ENCODE measurements at regions not wholly inside any gene's neighbourhood (a gene's known extent, or its start where the extent isn't known, plus 50 kb on each side); places are given as distances from the start of the nearest gene placed in this dataset.

GRCh38 chr11:93267383-93267782 lies 63.2 kb upstream of the DEUP1 start:
- no peaks in the 10 kb centered on the region for H3K9me2 ChIP-seq (ENCODE audit: insufficient read depth)
- peaks cover 14% of the 10 kb centered on the region; the same call in 1 of the 2 replicates for H3K27me3 ChIP-seq (ENCODE audit: insufficient read depth, low read depth)
- no peaks in the 10 kb centered on the region for H3F3A ChIP-seq (ENCODE audit: insufficient read depth, low read depth)
- no peaks in the 10 kb centered on the region for H3K4me1 ChIP-seq (replicated peaks; ENCODE audit: insufficient read depth)
- H4K20me1 ChIP-seq (ENCODE audit: insufficient read depth): no peaks in the 10 kb centered on the region
- intact Hi-C loops (cut with micrococcal nuclease; ENCODE audit: unreplicated experiment): no loop called here
- CTCF ChIA-PET: no interaction called here
- H3K79me2 ChIP-seq (ENCODE audit: low read depth): no peaks in the 10 kb centered on the region
- POLR2A ChIA-PET (ENCODE audit: unreplicated experiment): no interaction called here
- H3K36me3 ChIP-seq (ENCODE audit: low read depth): no peaks in the 10 kb centered on the region
- peaks cover 12% of the 10 kb centered on the region; the same call in 1 of the 2 replicates for H3K9me3 ChIP-seq (ENCODE audit: insufficient read depth, low read depth)
- no peak overlapping the region for H3K4me2 ChIP-seq
- TF ChIP-seq EZH2 (IDR thresholded peaks at IDR 0.05; ENCODE audit: low read depth): no peak
- TF ChIP-seq CTCF (conservative IDR thresholded peaks at IDR 0.05): no peak
- DNase-seq: no peak
- BruUV-seq (replicated peaks): no TSS peak
- no peak overlapping the region for H3K4me3 ChIP-seq
- H2AFZ ChIP-seq: no peak overlapping the region
- H3K27ac ChIP-seq: no peak overlapping the region

GRCh38 chr11:93268287-93269040 lies 62.1 kb upstream of the DEUP1 start:
- Histone ChIP-seq H3K9me2 (ENCODE audit: insufficient read depth) (no peaks in the 10 kb centered on the region), H3F3A (ENCODE audit: insufficient read depth, low read depth) (no peaks in the 10 kb centered on the region), H3K79me2 (ENCODE audit: low read depth) (no peaks in the 10 kb centered on the region), H3K27me3 (ENCODE audit: insufficient read depth, low read depth) (peaks cover 12% of the 10 kb centered on the region; the same call in 1 of the 2 replicates), H4K20me1 (ENCODE audit: insufficient read depth) (no peaks in the 10 kb centered on the region), H2AFZ (peak overlapping the region; percentile 57; the same call in 1 of the 2 replicates), H3K4me3 (no peak overlapping the region), H3K4me2 (no peak overlapping the region), H3K27ac (no peak overlapping the region), H3K36me3 (ENCODE audit: low read depth) (no peaks in the 10 kb centered on the region), H3K9me3 (ENCODE audit: insufficient read depth, low read depth) (peaks cover 12% of the 10 kb centered on the region; the same call in 1 of the 2 replicates), H3K4me1 (replicated peaks; ENCODE audit: insufficient read depth) (no peaks in the 10 kb centered on the region)
- POLR2A ChIA-PET (ENCODE audit: unreplicated experiment): no interaction called here
- CTCF ChIA-PET: no interaction called here
- TF ChIP-seq EZH2 (IDR thresholded peaks at IDR 0.05; ENCODE audit: low read depth) (no peak), CTCF (conservative IDR thresholded peaks at IDR 0.05) (no peak)
- intact Hi-C loops (cut with micrococcal nuclease; ENCODE audit: unreplicated experiment): no loop called here
- DNase-seq: no peak
- BruUV-seq (replicated peaks): no TSS peak

GRCh38 chr11:93271596-93271995 lies 58.9 kb upstream of the DEUP1 start:
- Histone ChIP-seq H3K4me3 (no peak overlapping the region), H2AFZ (0 out of 2 replicates have a peak overlapping the region, but pooled peaks have one; percentile 15), H3K4me1 (replicated peaks; ENCODE audit: insufficient read depth) (no peaks in the 10 kb centered on the region), H3K9me2 (ENCODE audit: insufficient read depth) (no peaks in the 10 kb centered on the region), H3K79me2 (ENCODE audit: low read depth) (no peaks in the 10 kb centered on the region), H3F3A (ENCODE audit: insufficient read depth, low read depth) (no peaks in the 10 kb centered on the region), H3K4me2 (no peak overlapping the region), H3K27ac (no peak overlapping the region), H3K9me3 (ENCODE audit: insufficient read depth, low read depth) (peaks cover 12% of the 10 kb centered on the region; the same call in 1 of the 2 replicates), H3K27me3 (ENCODE audit: insufficient read depth, low read depth) (no peaks in the 10 kb centered on the region), H3K36me3 (ENCODE audit: low read depth) (no peaks in the 10 kb centered on the region), H4K20me1 (ENCODE audit: insufficient read depth) (no peaks in the 10 kb centered on the region)
- POLR2A ChIA-PET (ENCODE audit: unreplicated experiment): no interaction called here
- no peak for TF ChIP-seq CTCF (conservative IDR thresholded peaks at IDR 0.05)
- no peak for TF ChIP-seq EZH2 (IDR thresholded peaks at IDR 0.05; ENCODE audit: low read depth)
- CTCF ChIA-PET: no interaction called here
- no TSS peak for BruUV-seq (replicated peaks)
- DNase-seq: no peak
- intact Hi-C loops (cut with micrococcal nuclease; ENCODE audit: unreplicated experiment): no loop called here

Measured in PC-9 (cell line).